Vagina (tissue), 2 donors: ENCODE measurements at regions not wholly inside any gene's neighbourhood (a gene's known extent, or its start where the extent isn't known, plus 50 kb on each side); places are given as distances from the start of the nearest gene placed in this dataset.

ENCODE experiments used
- CTCF ChIP-seq, 3 experiments: fragments of 450-650 bp in 2 of 3; fragments of 200-600 bp in 1 of 3; sonication (generic) in 1 of 3; IDR thresholded peaks; one replicate each; pipeline ENCODE4 v1.5.1; 2017 to 2019; ENCODE audit warnings: antibody characterized with exemption in 3 of 3, mild to moderate bottlenecking in 2 of 3, moderate library complexity in 2 of 3
- POLR2AphosphoS5 ChIP-seq, 2 donors: sonication (generic); formaldehyde crosslinking; IDR thresholded peaks; one replicate each; pipeline ENCODE4 v1.9.0; 2017; ENCODE audit warnings: antibody characterized with exemption in 2 of 2, mild to moderate bottlenecking in 2 of 2, low read depth in 1 of 2; ENCODE audit not compliant: insufficient read depth in 1 of 2

GRCh38 chr2:145096582-145096981 is 576.7 kb upstream of the ZEB2 start:
- TF ChIP-seq CTCF (IDR thresholded peaks at IDR 0.05) (no peak), POLR2AphosphoS5 (IDR thresholded peaks at IDR 0.05; ENCODE audit: insufficient read depth in 1 of 2, low read depth in 1 of 2) (no peak)
